Liver (tissue), 8 donors: ENCODE measurements at regions not wholly inside any gene's neighbourhood (a gene's known extent, or its start where the extent isn't known, plus 50 kb on each side); places are given as distances from the start of the nearest gene placed in this dataset.

Experiments
- DNase-seq: peaks from one replicate; pipeline ENCODE4 v3.0.0-alpha.2; 2017; ENCODE audit warnings: low spot score
- H3K27ac ChIP-seq, 2 donors: one replicate each; pipeline ENCODE4 v1.7.0; 2013; ENCODE audit warnings: inconsistent platforms in 2 of 2, low read length in 2 of 2, control low read depth in 1 of 2, low read depth in 1 of 2, mild to moderate bottlenecking in 1 of 2
- H3K27me3 ChIP-seq, 4 donors: one replicate each; pipeline versions ENCODE4 v1.6.1 to v1.7.0; 2013; ENCODE audit warnings: low read length in 3 of 4, inconsistent platforms in 1 of 4, mild to moderate bottlenecking in 1 of 4, moderate library complexity in 1 of 4; ENCODE audit not compliant: control insufficient read depth in 4 of 4, insufficient read depth in 4 of 4
- H3K36me3 ChIP-seq, 4 donors: one replicate each; pipeline versions ENCODE4 v1.6.1 to v1.7.0; 2013; ENCODE audit warnings: low read length in 3 of 4, mild to moderate bottlenecking in 3 of 4, low read depth in 1 of 4, moderate library complexity in 1 of 4; ENCODE audit not compliant: control insufficient read depth in 4 of 4, insufficient read depth in 3 of 4
- H3K4me1 ChIP-seq, 4 donors: one replicate each; pipeline versions ENCODE4 v1.6.1 to v1.7.0; 2013; ENCODE audit warnings: low read length in 3 of 4, mild to moderate bottlenecking in 3 of 4, moderate library complexity in 1 of 4; ENCODE audit not compliant: control insufficient read depth in 4 of 4, insufficient read depth in 4 of 4
- H3K4me3 ChIP-seq, 3 donors: one replicate each; pipeline versions ENCODE4 v1.6.1 to v1.7.0; 2013; ENCODE audit warnings: low read length in 3 of 3, control low read depth in 1 of 3, low read depth in 1 of 3, mild to moderate bottlenecking in 1 of 3
- H3K9ac ChIP-seq, 2 donors: one replicate each; pipeline ENCODE4 v1.7.0; 2013; ENCODE audit warnings: low read length in 2 of 2, mild to moderate bottlenecking in 2 of 2, moderate library complexity in 2 of 2, control low read depth in 1 of 2, low read depth in 1 of 2
- H3K9me3 ChIP-seq, 4 donors: one replicate each; pipeline versions ENCODE4 v1.6.1 to v1.7.0; 2013; ENCODE audit warnings: low read length in 3 of 4; ENCODE audit not compliant: control insufficient read depth in 4 of 4
- ATF3 ChIP-seq: IDR thresholded peaks from 2 replicates; pipeline ENCODE4 v1.6.1; 2016; ENCODE audit warnings: antibody characterized with exemption
- FOXA1 ChIP-seq: IDR thresholded peaks from 2 replicates; pipeline ENCODE4 v1.6.1; 2016; ENCODE audit warnings: antibody characterized with exemption
- GABPA ChIP-seq, 2 donors: IDR thresholded peaks in 1 of 2; conservative IDR thresholded peaks in 1 of 2; 2 replicates each; pipeline ENCODE4 v1.6.1; 2016; ENCODE audit warnings: antibody characterized with exemption in 2 of 2, mild to moderate bottlenecking in 1 of 2, moderate library complexity in 1 of 2
- HNF4A ChIP-seq, 2 donors: conservative IDR thresholded peaks; 2 replicates each; pipeline ENCODE4 v1.6.1; 2016; ENCODE audit warnings: antibody characterized with exemption in 2 of 2, mild to moderate bottlenecking in 2 of 2
- HNF4G ChIP-seq: IDR thresholded peaks from 2 replicates; pipeline ENCODE4 v1.6.1; 2016; ENCODE audit warnings: antibody characterized with exemption
- JUND ChIP-seq, 2 donors: IDR thresholded peaks; 2 replicates each; pipeline ENCODE4 v1.6.1; 2016; ENCODE audit warnings: antibody characterized with exemption in 2 of 2
- NR2F2 ChIP-seq: IDR thresholded peaks from 2 replicates; pipeline ENCODE4 v1.6.1; 2016; ENCODE audit warnings: antibody characterized with exemption
- RAD21 ChIP-seq, 2 donors: IDR thresholded peaks; 2 replicates each; pipeline ENCODE4 v1.6.1; 2016; ENCODE audit warnings: antibody characterized with exemption in 2 of 2, mild to moderate bottlenecking in 2 of 2
- RXRA ChIP-seq, 2 donors: IDR thresholded peaks; 2 replicates each; pipeline ENCODE4 v1.6.1; 2017 to 2018; ENCODE audit warnings: antibody characterized with exemption in 2 of 2, mild to moderate bottlenecking in 1 of 2
- SP1 ChIP-seq: IDR thresholded peaks from 2 replicates; pipeline ENCODE4 v1.6.1; 2018; ENCODE audit warnings: antibody characterized with exemption, mild to moderate bottlenecking
- TAF1 ChIP-seq: conservative IDR thresholded peaks from 2 replicates; pipeline ENCODE4 v1.6.1; 2016; ENCODE audit warnings: antibody characterized with exemption, mild to moderate bottlenecking
- YY1 ChIP-seq: IDR thresholded peaks from 2 replicates; pipeline ENCODE4 v1.6.1; 2016; ENCODE audit warnings: antibody characterized with exemption, mild to moderate bottlenecking
- ZBTB33 ChIP-seq: IDR thresholded peaks from 2 replicates; pipeline ENCODE4 v1.6.1; 2016; ENCODE audit warnings: antibody characterized with exemption
- WGBS: extraction: QIAGEN DNeasy Blood & Tissue Kit; methylation state at CpG from one replicate; pipeline ENCODE4 v1.1.7; 2013; 5-methylcytosine and 5-hydroxymethylcytosine counted together
- TF ChIP-seq, protein P1 (sequence below): fragments of 150-350 bp; IDR thresholded peaks from 2 replicates; pipeline ENCODE4 v1.5.1; 2017; ENCODE audit warnings: improper control_type of control experiment, low read depth, low read length; ENCODE audit not compliant: missing input control
- donor health status: healthy.
- donor health status: healthy.
- donor health status: healthy.
- donor health status: healthy.
- donor health status: healthy.

GRCh38 chr14:53723221-53723620, 233.4 kb downstream of the BMP4 start (continued):
- TF ChIP-seq RXRA (IDR thresholded peaks at IDR 0.05) = no peak
- TF ChIP-seq HNF4A (conservative IDR thresholded peaks at IDR 0.05) = no peak
- TF ChIP-seq NR2F2 = no peak

GRCh38 chr14:53719536-53719935, 237.1 kb downstream of the BMP4 start:
- TF ChIP-seq JUND (IDR thresholded peaks at IDR 0.05) = no peak
- TF ChIP-seq, protein P1, sequence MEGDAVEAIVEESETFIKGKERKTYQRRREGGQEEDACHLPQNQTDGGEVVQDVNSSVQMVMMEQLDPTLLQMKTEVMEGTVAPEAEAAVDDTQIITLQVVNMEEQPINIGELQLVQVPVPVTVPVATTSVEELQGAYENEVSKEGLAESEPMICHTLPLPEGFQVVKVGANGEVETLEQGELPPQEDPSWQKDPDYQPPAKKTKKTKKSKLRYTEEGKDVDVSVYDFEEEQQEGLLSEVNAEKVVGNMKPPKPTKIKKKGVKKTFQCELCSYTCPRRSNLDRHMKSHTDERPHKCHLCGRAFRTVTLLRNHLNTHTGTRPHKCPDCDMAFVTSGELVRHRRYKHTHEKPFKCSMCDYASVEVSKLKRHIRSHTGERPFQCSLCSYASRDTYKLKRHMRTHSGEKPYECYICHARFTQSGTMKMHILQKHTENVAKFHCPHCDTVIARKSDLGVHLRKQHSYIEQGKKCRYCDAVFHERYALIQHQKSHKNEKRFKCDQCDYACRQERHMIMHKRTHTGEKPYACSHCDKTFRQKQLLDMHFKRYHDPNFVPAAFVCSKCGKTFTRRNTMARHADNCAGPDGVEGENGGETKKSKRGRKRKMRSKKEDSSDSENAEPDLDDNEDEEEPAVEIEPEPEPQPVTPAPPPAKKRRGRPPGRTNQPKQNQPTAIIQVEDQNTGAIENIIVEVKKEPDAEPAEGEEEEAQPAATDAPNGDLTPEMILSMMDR = no peak
- TF ChIP-seq SP1 = no peak
- no peak for TF ChIP-seq ATF3
- no peak for TF ChIP-seq RXRA (IDR thresholded peaks at IDR 0.05)
- TF ChIP-seq FOXA1 = no peak
- no peak for TF ChIP-seq GABPA (IDR thresholded peaks at IDR 0.05 in 1 of 2, conservative IDR thresholded peaks at IDR 0.05 in 1 of 2)
- TF ChIP-seq TAF1 = no peak
- no peak for TF ChIP-seq RAD21 (IDR thresholded peaks at IDR 0.05)
- no peak for TF ChIP-seq HNF4A (conservative IDR thresholded peaks at IDR 0.05)
- no peak for TF ChIP-seq HNF4G
- TF ChIP-seq YY1 = no peak
- TF ChIP-seq NR2F2 = no peak
- TF ChIP-seq ZBTB33 = no peak
- Histone ChIP-seq H3K4me3 (no peak overlapping the region), H3K9ac (no peak overlapping the region), H3K27me3 (no peaks in the 10 kb centered on the region), H3K4me1 (peaks cover 0 to 13% (median 7%) of the 10 kb centered on the region in 4 donors), H3K27ac (no peak overlapping the region), H3K9me3 (no peaks in the 10 kb centered on the region), H3K36me3 (no peaks in the 10 kb centered on the region)
- 61% methylated on average over 1 of the region's 1 CpG for WGBS
- no peak for DNase-seq

DNA sequence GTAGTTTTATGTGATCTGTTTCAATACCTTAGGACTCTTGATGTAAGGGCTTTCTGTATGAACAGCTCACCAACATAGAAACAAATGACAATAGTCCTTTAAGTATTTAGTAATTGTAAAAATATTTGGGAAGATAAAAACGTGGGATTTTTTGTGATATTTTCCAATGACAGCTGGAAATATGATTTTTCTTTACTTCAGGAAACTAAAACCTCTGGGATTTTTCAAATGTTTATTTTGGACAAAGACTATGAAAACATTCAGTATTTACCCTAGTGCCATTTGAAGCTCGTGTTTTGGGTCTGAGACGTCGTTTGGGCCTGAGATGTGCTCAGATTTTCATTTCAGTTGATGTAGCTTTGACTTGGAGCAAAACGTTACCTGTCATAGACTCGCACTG, 240.0 kb downstream of the BMP4 start:
- H3K27me3 ChIP-seq = no peaks in the 10 kb centered on the region
- WGBS = 47% methylated on average over 6 of the region's 6 CpGs

More for the DNA sequence above, 240.0 kb downstream of the BMP4 start:
- H3K36me3 ChIP-seq = no peaks in the 10 kb centered on the region
- H3K9ac ChIP-seq = no peak overlapping the region
- peaks cover 0 to 13% (median 7%) of the 10 kb centered on the region in 4 donors for H3K4me1 ChIP-seq
- no peak overlapping the region for H3K27ac ChIP-seq
- DNase-seq = no peak
- H3K4me3 ChIP-seq = no peak overlapping the region
- TF ChIP-seq FOXA1 = no peak
- TF ChIP-seq HNF4G = no peak
- no peaks in the 10 kb centered on the region for H3K9me3 ChIP-seq
